Karpas-422 (cell line): ENCODE measurements at regions not wholly inside any gene's neighbourhood (a gene's known extent, or its start where the extent isn't known, plus 50 kb on each side); places are given as distances from the start of the nearest gene placed in this dataset.

Experiments used
- DNase-seq: peaks from one replicate; pipeline ENCODE4 v3.0.0-alpha.2; 2015
- H2AFZ ChIP-seq: fragments of 200-600 bp; sonication (generic); 2 replicates; pipeline ENCODE4 v1.6.1; 2014; ENCODE audit warnings: antibody characterized with exemption, low read length, mixed read lengths
- H3K27ac ChIP-seq: fragments of 200-600 bp; sonication (generic); 2 replicates; pipeline ENCODE4 v1.5.1; 2014; ENCODE audit warnings: mild to moderate bottlenecking, low read length, moderate library complexity
- H3K27me3 ChIP-seq: fragments of 200-600 bp; sonication (generic); 2 replicates; pipeline ENCODE4 v1.6.1; 2014; ENCODE audit warnings: low read length, mixed read lengths
- H3K36me3 ChIP-seq: fragments of 200-600 bp; sonication (generic); 2 replicates; pipeline ENCODE4 v1.6.1; 2014; ENCODE audit warnings: low read length, mixed read lengths; ENCODE audit not compliant: insufficient read depth
- H3K4me1 ChIP-seq: fragments of 200-600 bp; sonication (generic); 2 replicates; pipeline ENCODE4 v1.6.1; 2014; ENCODE audit warnings: mild to moderate bottlenecking, low read length, mixed read lengths
- H3K4me2 ChIP-seq: fragments of 200-600 bp; sonication (generic); 2 replicates; pipeline ENCODE4 v1.6.1; 2014; ENCODE audit warnings: low read length, low read depth, mild to moderate bottlenecking; ENCODE audit not compliant: poor library complexity, severe bottlenecking
- H3K4me3 ChIP-seq: fragments of 200-600 bp; sonication (generic); 2 replicates; pipeline ENCODE4 v1.5.1; 2014; ENCODE audit warnings: mild to moderate bottlenecking, antibody characterized with exemption, low read length, mixed read lengths
- H3K79me2 ChIP-seq: fragments of 200-600 bp; sonication (generic); 2 replicates; pipeline ENCODE4 v1.6.1; 2014; ENCODE audit warnings: mild to moderate bottlenecking, low read length, mixed read lengths
- H3K9ac ChIP-seq: fragments of 200-600 bp; sonication (generic); 2 replicates; pipeline ENCODE4 v1.6.0; 2014; ENCODE audit warnings: low read length
- H3K9me2 ChIP-seq: fragments of 200-600 bp; sonication (generic), shearing (Covaris generic); replicated peaks from 2 replicates; pipeline ENCODE4 v1.6.0; 2014; ENCODE audit warnings: mild to moderate bottlenecking, low read length, moderate library complexity; ENCODE audit not compliant: insufficient read depth
- H3K9me3 ChIP-seq: fragments of 300-700, 200-600 bp; sonication (generic); 2 replicates; pipeline ENCODE4 v1.6.1; 2014; ENCODE audit warnings: low read length, mixed read lengths
- H4K20me1 ChIP-seq: fragments of 200-600 bp; sonication (generic); 2 replicates; pipeline ENCODE4 v1.6.1; 2014; ENCODE audit warnings: mild to moderate bottlenecking, antibody characterized with exemption, low read length, low read depth; ENCODE audit not compliant: insufficient read depth

DNA sequence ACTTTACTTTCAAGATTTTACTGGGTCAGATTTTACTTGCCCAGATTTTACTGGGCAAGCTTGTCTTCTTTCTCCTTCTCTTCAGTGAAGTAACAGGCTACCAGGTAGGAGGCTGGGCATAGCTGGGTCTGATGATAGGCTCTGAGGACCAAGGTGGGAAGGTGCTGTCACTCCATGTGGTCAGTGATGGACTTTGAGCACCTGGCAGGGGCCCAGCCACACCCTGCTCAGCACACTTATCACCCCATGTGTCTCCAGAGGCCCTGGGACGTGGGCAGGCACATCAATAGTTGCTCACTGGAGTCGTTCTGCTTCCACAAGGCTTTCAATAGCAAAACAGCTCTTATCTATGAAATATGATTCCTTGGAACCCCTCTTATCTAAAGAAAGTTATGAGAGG, 70.5 kb upstream of the GPR26 start:
- Histone ChIP-seq H3K9me2 (no peaks in the 10 kb centered on the region), H3K4me3 (no peak overlapping the region), H3K4me2 (no peak overlapping the region), H3K79me2 (no peaks in the 10 kb centered on the region), H3K36me3 (no peaks in the 10 kb centered on the region), H3K9me3 (no peaks in the 10 kb centered on the region), H3K27ac (no peak overlapping the region), H3K27me3 (no peaks in the 10 kb centered on the region), H4K20me1 (no peaks in the 10 kb centered on the region), H2AFZ (no peak overlapping the region), H3K4me1 (no peaks in the 10 kb centered on the region), H3K9ac (no peak overlapping the region)
- no peak for DNase-seq

DNA sequence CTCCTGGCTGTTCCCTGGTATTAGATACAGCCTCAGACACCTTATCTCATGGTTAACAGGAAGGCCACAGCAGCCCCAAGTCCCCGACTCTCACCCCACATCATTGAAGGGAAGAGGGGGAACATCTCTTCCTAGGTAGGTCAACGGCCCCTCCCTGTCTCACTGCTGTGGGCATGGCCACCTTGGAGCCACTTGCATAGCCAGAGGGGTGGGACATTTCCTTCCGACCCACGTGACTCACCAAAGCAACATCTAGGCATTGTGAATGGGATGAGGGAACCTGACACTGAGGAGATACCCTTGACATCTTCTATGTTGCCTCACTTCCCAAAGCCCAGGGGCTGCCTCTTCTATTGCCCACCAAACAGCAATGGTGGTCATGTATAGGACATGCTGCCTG, 68.5 kb upstream of the GPR26 start:
- Histone ChIP-seq H3K4me2 (no peak overlapping the region), H3K9ac (no peak overlapping the region), H3K4me1 (no peaks in the 10 kb centered on the region), H4K20me1 (no peaks in the 10 kb centered on the region), H2AFZ (no peak overlapping the region), H3K9me2 (no peaks in the 10 kb centered on the region), H3K4me3 (no peak overlapping the region), H3K36me3 (no peaks in the 10 kb centered on the region), H3K9me3 (no peaks in the 10 kb centered on the region), H3K27ac (no peak overlapping the region), H3K79me2 (no peaks in the 10 kb centered on the region), H3K27me3 (no peaks in the 10 kb centered on the region)
- no peak for DNase-seq

DNA sequence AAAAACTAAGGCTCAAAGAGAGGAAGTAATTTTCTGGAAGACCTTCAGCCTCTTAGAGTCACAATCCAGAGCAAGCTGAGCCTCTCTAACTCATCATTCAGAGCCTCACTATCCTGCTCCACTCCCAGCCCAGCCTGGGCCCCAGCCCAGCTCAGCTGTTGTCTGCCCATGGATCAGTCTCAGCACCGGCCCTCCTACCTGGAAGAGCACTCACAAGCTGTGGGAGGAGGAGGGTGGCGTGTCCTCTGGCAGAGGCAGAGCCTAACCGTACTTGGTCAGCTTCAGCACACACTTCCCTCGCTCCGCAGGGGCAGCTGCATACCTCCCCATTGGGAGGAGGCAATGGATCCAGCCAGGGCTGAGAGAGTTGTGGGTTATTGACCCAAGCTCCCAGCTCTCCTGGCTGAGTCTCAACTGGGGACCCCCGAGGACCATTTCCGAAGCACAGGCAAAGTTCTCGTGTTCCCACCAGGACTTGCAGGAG, 66.7 kb upstream of the GPR26 start:
- Histone ChIP-seq H3K9ac (no peak overlapping the region), H3K9me3 (no peaks in the 10 kb centered on the region), H3K27me3 (no peaks in the 10 kb centered on the region), H3K27ac (no peak overlapping the region), H4K20me1 (no peaks in the 10 kb centered on the region), H2AFZ (no peak overlapping the region), H3K79me2 (no peaks in the 10 kb centered on the region), H3K36me3 (no peaks in the 10 kb centered on the region), H3K4me2 (no peak overlapping the region), H3K4me1 (no peaks in the 10 kb centered on the region), H3K4me3 (no peak overlapping the region), H3K9me2 (no peaks in the 10 kb centered on the region)
- no peak for DNase-seq

DNA sequence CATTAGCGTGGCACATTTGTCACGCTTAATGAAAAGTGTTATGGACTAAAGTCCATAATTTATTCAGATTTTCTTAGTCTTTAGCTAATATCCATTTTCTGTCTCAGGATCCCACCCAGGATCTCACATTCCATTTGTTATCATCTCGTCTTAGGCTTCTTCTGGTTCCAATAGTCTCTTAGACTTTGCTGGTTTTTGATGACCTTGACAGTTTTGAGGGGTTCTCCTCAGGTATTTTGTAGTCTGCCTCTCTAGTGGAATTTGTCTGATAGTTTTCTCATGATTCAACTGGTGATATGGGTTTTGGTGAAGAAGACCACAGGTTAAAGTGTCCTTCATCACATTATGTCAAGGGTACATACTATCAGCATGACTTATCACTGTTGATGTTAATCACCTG, 66.0 kb upstream of the GPR26 start:
- no peak for DNase-seq
- no peaks in the 10 kb centered on the region for H3K36me3 ChIP-seq
- H3K27ac ChIP-seq, result no peak overlapping the region
- H3K9me2 ChIP-seq, result no peaks in the 10 kb centered on the region
- no peaks in the 10 kb centered on the region for H3K27me3 ChIP-seq
- H3K4me3 ChIP-seq, result no peak overlapping the region
- H3K9me3 ChIP-seq, result no peaks in the 10 kb centered on the region
- no peak overlapping the region for H2AFZ ChIP-seq
- no peaks in the 10 kb centered on the region for H4K20me1 ChIP-seq
- no peak overlapping the region for H3K9ac ChIP-seq
- no peak overlapping the region for H3K4me2 ChIP-seq
- H3K79me2 ChIP-seq, result no peaks in the 10 kb centered on the region
- no peaks in the 10 kb centered on the region for H3K4me1 ChIP-seq

DNA sequence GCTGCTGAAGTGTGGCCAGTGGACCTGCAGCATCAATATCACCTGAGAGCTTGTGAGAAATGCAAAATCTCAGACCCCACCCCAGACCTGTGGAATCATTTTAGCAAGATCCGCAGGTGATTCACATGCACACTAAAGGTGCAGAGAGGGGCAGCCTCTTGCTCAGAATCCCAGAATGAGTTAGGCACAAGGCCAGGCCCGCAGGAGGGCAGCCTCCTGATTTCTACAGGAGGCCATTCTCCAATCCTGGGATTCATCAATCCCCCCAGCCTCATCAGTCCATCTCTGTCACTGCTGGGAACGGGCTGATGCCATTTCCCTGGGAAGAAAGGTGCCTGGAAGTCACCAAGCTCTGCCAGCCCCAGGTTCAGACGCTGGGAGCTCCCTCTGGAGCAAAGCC, 63.0 kb upstream of the GPR26 start:
- H3K27ac ChIP-seq, result no peak overlapping the region
- H3K9ac ChIP-seq, result no peak overlapping the region
- no peaks in the 10 kb centered on the region for H3K27me3 ChIP-seq
- DNase-seq, result no peak
- H3K4me1 ChIP-seq, result no peaks in the 10 kb centered on the region
- no peaks in the 10 kb centered on the region for H3K79me2 ChIP-seq
- no peaks in the 10 kb centered on the region for H3K9me2 ChIP-seq
- no peak overlapping the region for H3K4me3 ChIP-seq
- H3K9me3 ChIP-seq, result no peaks in the 10 kb centered on the region
- no peaks in the 10 kb centered on the region for H4K20me1 ChIP-seq
- H3K4me2 ChIP-seq, result no peak overlapping the region
- H2AFZ ChIP-seq, result no peak overlapping the region
- H3K36me3 ChIP-seq, result no peaks in the 10 kb centered on the region

DNA sequence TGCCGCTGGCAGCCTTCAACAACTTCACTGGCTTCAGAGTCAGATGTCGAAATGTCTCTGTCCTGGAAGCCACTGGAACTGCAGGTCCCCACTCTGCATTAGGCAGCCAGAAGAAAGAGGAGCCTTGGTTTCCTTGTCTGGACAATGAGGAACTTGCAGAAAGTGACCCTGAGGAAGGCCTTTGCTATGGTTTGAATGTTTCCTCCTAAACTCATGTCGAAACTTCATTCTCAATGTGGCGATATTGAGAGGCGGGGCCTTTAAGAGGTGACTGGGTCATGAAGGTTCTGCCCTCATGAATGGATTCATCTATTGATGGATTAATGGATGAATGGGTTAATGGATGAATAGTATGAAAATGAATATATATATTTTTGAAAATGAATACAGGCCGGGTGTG, 61.6 kb upstream of the GPR26 start:
- H3K27me3 ChIP-seq, result no peaks in the 10 kb centered on the region
- no peaks in the 10 kb centered on the region for H3K79me2 ChIP-seq
- no peak for DNase-seq
- no peak overlapping the region for H2AFZ ChIP-seq
- no peaks in the 10 kb centered on the region for H4K20me1 ChIP-seq
- no peak overlapping the region for H3K9ac ChIP-seq
- no peaks in the 10 kb centered on the region for H3K9me2 ChIP-seq
- H3K36me3 ChIP-seq, result no peaks in the 10 kb centered on the region
- H3K4me2 ChIP-seq, result no peak overlapping the region
- no peak overlapping the region for H3K27ac ChIP-seq
- H3K4me1 ChIP-seq, result no peaks in the 10 kb centered on the region
- no peaks in the 10 kb centered on the region for H3K9me3 ChIP-seq
- no peak overlapping the region for H3K4me3 ChIP-seq

DNA sequence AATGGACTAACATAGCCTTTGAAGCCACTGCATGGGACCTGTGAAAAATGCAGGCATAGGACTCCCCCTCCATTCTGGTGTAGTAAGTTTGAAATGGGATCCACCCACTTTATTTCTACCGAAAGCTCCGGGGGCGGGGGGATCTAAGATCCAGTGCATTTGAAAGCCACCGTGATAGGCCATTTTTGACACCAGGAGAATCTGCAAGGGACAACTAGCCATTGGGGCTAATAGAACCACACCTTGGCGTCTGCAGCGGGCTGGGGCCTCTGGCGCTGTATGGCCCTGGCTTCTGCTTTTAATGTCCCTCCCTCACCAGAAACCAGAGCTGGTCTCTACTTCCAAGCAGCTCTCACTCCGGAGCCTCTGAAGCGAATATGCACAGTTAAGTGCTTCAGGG, 60.1 kb upstream of the GPR26 start:
- no peak for DNase-seq
- no peaks in the 10 kb centered on the region for H3K9me3 ChIP-seq
- no peaks in the 10 kb centered on the region for H4K20me1 ChIP-seq
- H3K9ac ChIP-seq, result no peak overlapping the region
- H3K4me2 ChIP-seq, result no peak overlapping the region
- H3K27ac ChIP-seq, result no peak overlapping the region
- H3K4me1 ChIP-seq, result no peaks in the 10 kb centered on the region
- H3K4me3 ChIP-seq, result no peak overlapping the region
- H3K79me2 ChIP-seq, result no peaks in the 10 kb centered on the region
- H2AFZ ChIP-seq, result no peak overlapping the region
- no peaks in the 10 kb centered on the region for H3K9me2 ChIP-seq
- H3K27me3 ChIP-seq, result no peaks in the 10 kb centered on the region
- H3K36me3 ChIP-seq, result no peaks in the 10 kb centered on the region

DNA sequence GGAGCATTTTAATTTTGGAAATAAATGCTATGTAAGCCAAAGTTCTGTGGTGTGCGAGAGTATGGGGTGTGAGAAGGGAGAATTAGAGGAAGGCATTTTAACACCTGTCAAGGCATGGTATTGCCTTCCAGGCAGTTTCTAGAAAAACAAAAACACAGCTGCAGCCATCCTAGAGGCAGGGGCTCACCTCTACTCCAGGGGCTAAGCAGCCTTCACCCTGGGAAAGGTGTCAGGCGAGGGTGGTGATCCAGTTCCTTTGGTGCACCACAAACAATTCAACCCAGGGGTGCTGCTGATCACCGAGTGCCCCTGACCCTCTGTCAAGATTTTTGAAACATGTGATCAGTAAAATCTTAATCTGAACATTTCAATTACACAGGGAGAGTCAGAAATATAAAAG, 59.2 kb upstream of the GPR26 start:
- H3K27me3 ChIP-seq, result no peaks in the 10 kb centered on the region

DNA sequence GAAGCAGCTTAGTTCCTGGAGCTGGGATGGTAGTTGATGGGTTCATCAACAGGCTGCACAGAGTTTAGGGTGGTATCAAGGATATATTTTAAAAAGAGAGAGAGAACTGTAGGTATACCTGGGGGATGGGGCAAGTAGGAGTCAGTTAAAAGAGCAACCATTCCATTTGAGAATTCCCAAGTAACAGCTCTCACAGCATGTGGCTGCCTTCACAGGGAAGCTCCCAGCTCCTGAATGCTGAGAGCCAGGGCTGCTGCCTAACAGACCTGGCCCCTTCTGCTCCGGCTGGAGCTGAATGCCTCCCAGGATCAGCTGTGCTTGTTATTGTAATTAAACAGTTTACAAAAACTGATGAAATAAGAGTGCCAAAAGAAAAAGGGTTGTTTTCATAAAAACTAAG, 58.8 kb upstream of the GPR26 start:
- Histone ChIP-seq H3K4me2 (no peak overlapping the region), H3K9me3 (no peaks in the 10 kb centered on the region), H3K9me2 (no peaks in the 10 kb centered on the region), H3K27me3 (no peaks in the 10 kb centered on the region), H2AFZ (no peak overlapping the region), H3K79me2 (no peaks in the 10 kb centered on the region), H4K20me1 (no peaks in the 10 kb centered on the region), H3K9ac (no peak overlapping the region), H3K4me1 (no peaks in the 10 kb centered on the region), H3K4me3 (no peak overlapping the region), H3K27ac (no peak overlapping the region), H3K36me3 (no peaks in the 10 kb centered on the region)
- no peak for DNase-seq

More for the DNA sequence above, 59.2 kb upstream of the GPR26 start:
- no peaks in the 10 kb centered on the region for H3K79me2 ChIP-seq
- no peak overlapping the region for H3K27ac ChIP-seq
- no peaks in the 10 kb centered on the region for H3K36me3 ChIP-seq
- H3K4me3 ChIP-seq, result no peak overlapping the region
- no peak for DNase-seq
- no peaks in the 10 kb centered on the region for H3K4me1 ChIP-seq
- no peaks in the 10 kb centered on the region for H3K9me3 ChIP-seq
- H3K9ac ChIP-seq, result no peak overlapping the region
- H3K9me2 ChIP-seq, result no peaks in the 10 kb centered on the region
- no peak overlapping the region for H3K4me2 ChIP-seq
- H2AFZ ChIP-seq, result no peak overlapping the region
- no peaks in the 10 kb centered on the region for H4K20me1 ChIP-seq
